GM12878 (cell line): ENCODE measurements at regions not wholly inside any gene's neighbourhood (a gene's known extent, or its start where the extent isn't known, plus 50 kb on each side); places are given as distances from the start of the nearest gene placed in this dataset.

Source experiments
- ATAC-seq: fragments of 200-7000 bp; cut with Tn5 transposase; 3 replicates; pipeline ENCODE4 v1.9.1; 2020; ENCODE audit warnings: mild to moderate bottlenecking, moderate library complexity
- BruUV-seq: library from RNA; stranded (reverse); fragments of 400-500 nt; replicated peaks from 2 replicates; lab custom pipeline; 2021; lab: Mats Ljungman, UMichigan
- CTCF ChIA-PET: fragments of 300-600 bp; sonication (Branson Sonifier 250); formaldehyde crosslinking; extraction: SDS; loops from one replicate; lab custom pipeline; 2021; ENCODE audit warnings: inconsistent platforms; lab: Yijun Ruan, JAX
- POLR2A ChIA-PET: fragments of 350-600 bp; formaldehyde crosslinking; extraction: SDS; loops from one replicate; lab custom pipeline; 2021; ENCODE audit warnings: inconsistent platforms; lab: Charles Lee
- RAD21 ChIA-PET: fragments of 300-600 bp; sonication (Branson Sonifier 250); formaldehyde crosslinking; loops from one replicate; lab custom pipeline; 2023; ENCODE audit warnings: antibody characterized with exemption; ENCODE audit not compliant: unreplicated experiment; lab: Charles Lee
- SMC1A ChIA-PET: fragments of 300-600 bp; sonication (Branson Sonifier 250); formaldehyde crosslinking; loops from one replicate; lab custom pipeline; 2023; ENCODE audit not compliant: unreplicated experiment, uncharacterized antibody; lab: Charles Lee
- DNase-seq: peaks from one replicate; pipeline ENCODE4 v3.0.0-alpha.2; 2011; ENCODE audit warnings: low read depth, low spot score
- FAIRE-seq: peaks from 3 replicates; lab custom pipeline; 2011; peaks lifted over from hg19 to GRCh38; lab: Jason Lieb, UNC
- H2AFZ ChIP-seq: 2 replicates; pipeline ENCODE4 v1.6.0; 2011; ENCODE audit warnings: low read depth, low read length, control low read depth; ENCODE audit not compliant: control insufficient read depth
- H3K27ac ChIP-seq: 2 replicates; pipeline ENCODE4 v1.5.1; 2011; ENCODE audit warnings: control low read depth; ENCODE audit not compliant: control insufficient read depth, insufficient read depth
- H3K27me3 ChIP-seq, 2 experiments: replicated peaks in 1 of 2; 2 replicates each; pipeline versions ENCODE4 v1.6.0 to v1.6.1; 2011; ENCODE audit warnings: low read length in 1 of 2; ENCODE audit not compliant: control insufficient read depth in 2 of 2, insufficient read depth in 2 of 2
- H3K36me3 ChIP-seq, 2 experiments: 2 replicates each; pipeline ENCODE4 v1.5.1; 2011; ENCODE audit warnings: low read length in 1 of 2; ENCODE audit not compliant: control insufficient read depth in 2 of 2, insufficient read depth in 2 of 2
- H3K4me1 ChIP-seq: 2 replicates; pipeline ENCODE4 v1.6.1; 2011; ENCODE audit warnings: mild to moderate bottlenecking, low read length, moderate library complexity, mixed read lengths; ENCODE audit not compliant: control insufficient read depth, insufficient read depth
- H3K4me2 ChIP-seq: 2 replicates; pipeline ENCODE4 v1.6.0; 2011; ENCODE audit warnings: control low read depth; ENCODE audit not compliant: control insufficient read depth, insufficient read depth
- H3K4me3 ChIP-seq: fragments of 200-600 bp; sonication (generic); 2 replicates; pipeline ENCODE4 v1.5.1; 2016
- H3K79me2 ChIP-seq: 2 replicates; pipeline ENCODE4 v1.6.0; 2011; ENCODE audit warnings: low read length; ENCODE audit not compliant: control insufficient read depth, insufficient read depth
- H3K9ac ChIP-seq: 2 replicates; pipeline ENCODE4 v1.8.0; 2011; ENCODE audit warnings: low read length, control low read depth, mixed read lengths; ENCODE audit not compliant: control insufficient read depth, insufficient read depth
- H3K9me3 ChIP-seq: replicated peaks from 3 replicates; pipeline ENCODE4 v1.5.1; 2011; ENCODE audit warnings: mild to moderate bottlenecking, low read length; ENCODE audit not compliant: control insufficient read depth, insufficient read depth
- H4K20me1 ChIP-seq: 2 replicates; pipeline ENCODE4 v1.6.0; 2011; ENCODE audit not compliant: control insufficient read depth, insufficient read depth
- EGR1 ChIP-seq, 2 experiments: IDR thresholded peaks; 1 replicate in 1 of 2; 2 replicates in 1 of 2; pipeline ENCODE4 v1.6.1; 2011 to 2012; ENCODE audit warnings: low read depth in 2 of 2, low read length in 2 of 2, borderline replicate concordance in 1 of 2, mild to moderate bottlenecking in 1 of 2, moderate library complexity in 1 of 2
- JUNB ChIP-seq: IDR thresholded peaks from 2 replicates; pipeline ENCODE4 v1.6.1; 2016; ENCODE audit warnings: antibody characterized with exemption, mild to moderate bottlenecking
- KDM1A ChIP-seq: fragments of 200-600 bp; sonication (generic); IDR thresholded peaks from 2 replicates; pipeline ENCODE4 v1.6.1; 2016; ENCODE audit warnings: borderline replicate concordance
- MEF2A ChIP-seq: IDR thresholded peaks from 2 replicates; pipeline ENCODE4 v1.6.1; 2011; ENCODE audit warnings: low read depth, mild to moderate bottlenecking, low read length, moderate library complexity; ENCODE audit not compliant: insufficient read depth
- MTA2 ChIP-seq: fragments of 450-650 bp; IDR thresholded peaks from 2 replicates; pipeline ENCODE4 v1.6.1; 2016; ENCODE audit warnings: low read depth, mild to moderate bottlenecking, moderate library complexity
- NR2F1 ChIP-seq: fragments of 450-650 bp; conservative IDR thresholded peaks from 2 replicates; pipeline ENCODE4 v1.6.1; 2017; ENCODE audit warnings: mild to moderate bottlenecking
- PKNOX1 ChIP-seq: fragments of 450-650 bp; IDR thresholded peaks from 2 replicates; pipeline ENCODE4 v1.6.1; 2016; ENCODE audit warnings: mild to moderate bottlenecking
- POLR2AphosphoS5 ChIP-seq: IDR thresholded peaks from 2 replicates; pipeline ENCODE4 v1.6.1; 2011; ENCODE audit warnings: mild to moderate bottlenecking, low read length, inconsistent platforms
- PRDM15 ChIP-seq: fragments of 450-650 bp; formaldehyde crosslinking; IDR thresholded peaks from 2 replicates; pipeline ENCODE4 v1.4.0; 2020; ENCODE audit warnings: mild to moderate bottlenecking, moderate library complexity
- SMAD1 ChIP-seq: fragments of 450-650 bp; IDR thresholded peaks from 2 replicates; pipeline ENCODE4 v1.6.1; 2018; ENCODE audit warnings: mild to moderate bottlenecking, low read depth; ENCODE audit not compliant: partially characterized antibody
- SMARCA5 ChIP-seq: fragments of 450-650 bp; IDR thresholded peaks from 2 replicates; pipeline ENCODE4 v1.6.1; 2017; ENCODE audit warnings: mild to moderate bottlenecking
- SPI1 ChIP-seq: IDR thresholded peaks from 2 replicates; pipeline ENCODE4 v1.6.1; 2011; ENCODE audit warnings: low read depth, mild to moderate bottlenecking, low read length, moderate library complexity, borderline replicate concordance; ENCODE audit not compliant: insufficient read depth
- USF2 ChIP-seq: IDR thresholded peaks from 2 replicates; pipeline ENCODE4 v1.6.1; 2011; ENCODE audit warnings: low read depth, low read length, improper control_type of control experiment, borderline replicate concordance
- ZBTB11 ChIP-seq: fragments of 450-650 bp; formaldehyde crosslinking; IDR thresholded peaks from 2 replicates; pipeline ENCODE4 v1.5.0; 2022; ENCODE audit warnings: mild to moderate bottlenecking, missing genetic modification characterization
- WGBS: methylation state at CpG from one replicate; pipeline ENCODE4 v1.1.6; 2016; ENCODE audit warnings: low lambda C conversion rate; ENCODE audit not compliant: insufficient replicate concordance, insufficient coverage; ENCODE audit errors: missing lambda C conversion rate; 5-methylcytosine and 5-hydroxymethylcytosine counted together
- in situ Hi-C: fragments of 300-500 bp; cut with MboI; formaldehyde crosslinking; loops from 9 replicates; pipeline ENCODE4 v1.14.3; 2018; ENCODE audit warnings: mixed read lengths
- intact Hi-C: fragments of 100-400 bp; cut with micrococcal nuclease; formaldehyde crosslinking; loops from one replicate; pipeline ENCODE4 v1.14.2; 2022; ENCODE audit not compliant: unreplicated experiment

- intact Hi-C loops: no loop called here
- FAIRE-seq (no peak), DNase-seq (no peak), ATAC-seq (no peak)
- H3K36me3 ChIP-seq: no peaks in the 10 kb centered on the region
- 43% methylated on average over 23 of the region's 24 CpGs for WGBS
- H3K9ac ChIP-seq: no peak overlapping the region
- H3K4me3 ChIP-seq: no peak overlapping the region
- CTCF ChIA-PET: no interaction called here
- SMC1A ChIA-PET: interaction anchor here (1.3 kb wide), 1 partner anchor 24 kb away, joined by 3 read pairs; no protein-coding TSS in a partner anchor
- H3K27ac ChIP-seq: no peak overlapping the region
- BruUV-seq: no TSS peak
- H4K20me1 ChIP-seq: no peaks in the 10 kb centered on the region
- RAD21 ChIA-PET: no interaction called here
- no peak overlapping the region for H3K4me2 ChIP-seq
- POLR2A ChIA-PET: no interaction called here
- no peaks in the 10 kb centered on the region for H3K27me3 ChIP-seq
- no peaks in the 10 kb centered on the region for H3K4me1 ChIP-seq
- in situ Hi-C loops: no loop called here
- no peaks in the 10 kb centered on the region for H3K79me2 ChIP-seq
- no peak overlapping the region for H2AFZ ChIP-seq
- H3K9me3 ChIP-seq: no peaks in the 10 kb centered on the region
- TF ChIP-seq JUNB: no peak
- TF ChIP-seq KDM1A: no peak
- TF ChIP-seq NR2F1: no peak
- TF ChIP-seq MTA2: no peak
- no peak for TF ChIP-seq SPI1
- TF ChIP-seq SMARCA5: no peak
- TF ChIP-seq POLR2AphosphoS5: no peak
- TF ChIP-seq USF2: no peak
- TF ChIP-seq PRDM15: no peak
- TF ChIP-seq PKNOX1: no peak
- no peak for TF ChIP-seq EGR1 (IDR thresholded peaks at IDR 0.05; ENCODE audit: borderline replicate concordance in 1 of 2, low read depth in 2 of 2, low read length in 2 of 2)
- no peak for TF ChIP-seq ZBTB11 (CRISPR knock-in tag)
- TF ChIP-seq SMAD1: no peak
- TF ChIP-seq MEF2A: no peak
Measured at GRCh38 chr11:4211991-4212390, 117.4 kb downstream of the RRM1 start.
